Fibroblast of the aortic adventitia (primary cell): ENCODE measurements at regions not wholly inside any gene's neighbourhood (a gene's known extent, or its start where the extent isn't known, plus 50 kb on each side); places are given as distances from the start of the nearest gene placed in this dataset.

Experiments
- DNase-seq: peaks from one replicate; pipeline ENCODE4 v3.0.0-alpha.2; 2010; ENCODE audit warnings: low read depth
- H3K4me3 ChIP-seq: 2 replicates; pipeline ENCODE4 v1.5.1; 2011; ENCODE audit warnings: low read depth, mild to moderate bottlenecking, control low read depth, low read length, moderate library complexity
- CTCF ChIP-seq: IDR thresholded peaks from 2 replicates; pipeline ENCODE4 v1.5.1; 2011; ENCODE audit warnings: mild to moderate bottlenecking, low read length, control low read depth, inconsistent platforms; ENCODE audit not compliant: insufficient read depth

- no peak overlapping the region for H3K4me3 ChIP-seq
- DNase-seq: no peak
- no peak for TF ChIP-seq CTCF
Observed at GRCh38 chr20:20859510-20859909, 147.1 kb upstream of the RALGAPA2 start.

- DNase-seq: no peak
- no peak overlapping the region for H3K4me3 ChIP-seq
- TF ChIP-seq CTCF: no peak
Observed at GRCh38 chr20:20856956-20857355, 144.5 kb upstream of the RALGAPA2 start.

- TF ChIP-seq CTCF: no peak
- H3K4me3 ChIP-seq: no peak overlapping the region
- no peak for DNase-seq
Observed at GRCh38 chr20:20856306-20856705, 143.9 kb upstream of the RALGAPA2 start.

GRCh38 chr20:20851385-20851784 lies 138.9 kb upstream of the RALGAPA2 start:
- TF ChIP-seq CTCF: no peak
- H3K4me3 ChIP-seq: no peak overlapping the region
- DNase-seq: no peak

GRCh38 chr20:20850407-20850806 lies 138.0 kb upstream of the RALGAPA2 start:
- no peak for TF ChIP-seq CTCF
- DNase-seq: no peak
- H3K4me3 ChIP-seq: no peak overlapping the region

- no peak for TF ChIP-seq CTCF
Observed at GRCh38 chr20:20849161-20849560, 136.7 kb upstream of the RALGAPA2 start.

GRCh38 chr20:20847814-20848213 lies 135.4 kb upstream of the RALGAPA2 start:
- no peak overlapping the region for H3K4me3 ChIP-seq
- no peak for DNase-seq
- no peak for TF ChIP-seq CTCF

More at GRCh38 chr20:20849161-20849560, 136.7 kb upstream of the RALGAPA2 start:
- DNase-seq: no peak
- H3K4me3 ChIP-seq: no peak overlapping the region
